Muscle of back (tissue), 3 donors: ENCODE measurements at regions not wholly inside any gene's neighbourhood (a gene's known extent, or its start where the extent isn't known, plus 50 kb on each side); places are given as distances from the start of the nearest gene placed in this dataset.
"Not testable (repeated sequence)": the region's sequence is repeated elsewhere in the genome, so short reads cannot be mapped to it uniquely, and the experiment has no call there.

Experiments used
- DNase-seq, 3 donors: peaks; one replicate each; pipeline versions ENCODE4 v3.0.0 to v3.0.0-alpha.2; 2013

DNA sequence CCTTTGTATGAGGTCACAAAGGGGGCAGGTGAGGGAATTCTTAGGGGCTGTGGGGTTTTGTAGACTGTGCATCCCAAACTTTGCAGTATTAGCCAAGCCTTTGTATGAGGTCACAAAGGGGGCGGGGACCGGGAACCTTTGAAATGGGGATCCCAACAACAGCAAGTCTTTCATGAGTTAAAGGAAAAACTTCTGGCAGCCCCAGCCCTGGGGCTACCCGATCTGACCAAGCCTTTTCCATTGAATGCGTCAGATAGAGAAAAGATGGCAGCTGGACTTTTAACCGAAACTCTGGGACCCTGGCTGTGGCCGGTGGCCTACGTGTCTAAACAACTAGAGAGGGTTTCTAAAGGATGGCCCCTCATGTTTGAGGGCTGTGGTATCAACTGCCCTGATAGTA, 79.0 kb upstream of the RUBCNL start:
- DNase-seq = not testable (repeated sequence)

DNA sequence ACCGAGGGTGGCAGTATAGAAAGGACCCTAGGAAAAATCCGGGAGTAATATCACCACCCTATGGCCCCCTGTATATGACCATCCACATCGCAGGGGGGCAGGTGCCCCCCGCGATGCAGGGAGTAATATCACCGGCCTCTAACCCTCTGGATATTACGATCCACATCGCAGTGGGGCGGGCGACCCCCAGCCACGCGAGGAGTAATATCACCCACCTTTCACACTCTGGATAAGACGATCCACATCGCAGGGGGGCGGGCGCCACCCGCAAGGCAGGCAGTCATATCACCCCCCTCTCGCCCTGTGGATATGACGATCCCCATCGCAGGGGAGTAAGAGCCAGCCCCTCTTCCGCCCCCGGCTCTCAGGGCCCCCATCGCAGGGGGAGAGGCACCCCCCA, 76.7 kb upstream of the RUBCNL start:
- no peak for DNase-seq

DNA sequence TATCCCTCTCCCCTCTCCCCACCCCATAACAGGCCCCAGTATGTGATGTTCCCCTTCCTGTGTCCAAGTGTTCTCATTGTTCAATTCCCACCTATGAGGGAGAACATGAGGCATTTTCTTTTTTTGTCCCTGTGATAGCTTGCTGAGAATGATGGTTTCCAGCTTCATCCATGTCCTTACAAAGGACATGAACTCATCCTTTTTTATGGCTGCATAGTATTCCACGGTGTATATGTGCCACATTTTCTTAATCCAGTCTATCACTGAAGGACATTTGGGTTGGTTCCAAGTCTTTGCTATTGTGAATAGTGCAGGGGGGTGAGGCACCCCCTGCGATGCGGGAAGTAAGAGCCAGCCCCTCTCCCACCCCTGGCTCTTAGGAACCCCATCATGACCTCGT, 73.2 kb upstream of the RUBCNL start:
- not testable (repeated sequence) for DNase-seq

DNA sequence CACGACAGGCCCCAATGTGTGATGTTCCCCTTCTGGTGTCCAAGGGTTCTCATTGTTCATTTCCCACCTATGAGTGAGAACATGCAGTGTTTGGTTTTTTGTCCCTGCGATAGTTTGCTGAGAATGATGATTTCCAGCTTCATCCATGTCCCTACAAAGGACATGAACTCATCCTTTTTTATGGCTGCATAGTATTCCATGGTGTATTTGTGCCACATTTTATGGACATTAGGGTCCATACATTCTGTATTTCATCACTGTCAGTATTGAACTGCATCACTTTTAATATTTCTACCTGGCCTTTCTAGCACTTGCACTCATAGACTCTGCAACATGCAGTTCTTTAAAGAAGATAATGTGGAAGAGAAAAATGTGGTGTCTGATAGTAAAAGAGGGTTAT, 70.2 kb upstream of the RUBCNL start:
- not testable (repeated sequence) for DNase-seq

DNA sequence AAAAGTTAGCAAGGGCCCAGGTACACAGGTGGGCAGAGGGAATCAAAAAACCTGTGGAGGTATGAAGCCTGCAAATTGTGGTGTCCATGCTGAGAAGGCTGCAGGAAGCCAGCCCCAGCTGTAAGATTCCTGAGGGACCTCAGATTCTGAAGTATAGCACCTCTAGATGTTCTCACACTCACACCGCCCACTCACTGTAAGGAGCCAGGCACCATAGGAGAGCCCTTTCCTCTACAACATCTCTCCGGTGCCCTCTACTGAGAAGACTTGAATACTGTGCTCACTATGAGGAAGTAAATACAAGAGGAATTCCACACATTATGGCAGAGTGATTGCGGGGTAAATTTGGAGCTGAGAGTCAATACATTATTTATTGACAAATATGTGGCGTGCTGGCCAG, 68.9 kb upstream of the RUBCNL start:
- not testable (repeated sequence) for DNase-seq

DNA sequence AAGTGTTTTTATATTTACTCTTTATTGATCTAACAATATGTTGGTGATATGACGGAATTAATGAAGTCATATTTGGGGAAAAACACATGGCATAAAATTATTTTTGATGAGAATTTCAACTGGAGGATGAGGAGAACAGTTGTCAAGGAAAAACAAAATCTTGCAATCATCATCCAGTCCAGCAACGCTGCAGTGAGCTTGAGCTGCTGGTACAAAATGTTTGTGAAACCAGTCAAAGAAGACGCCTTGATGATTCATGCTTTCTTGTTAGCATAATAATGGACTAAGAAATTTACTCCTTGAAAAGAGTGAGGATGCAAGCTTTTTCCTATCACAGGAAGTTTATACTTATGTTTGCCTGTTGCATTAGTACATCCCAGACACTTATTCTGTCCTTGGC, 64.1 kb upstream of the RUBCNL start:
- not testable (repeated sequence) for DNase-seq

DNA sequence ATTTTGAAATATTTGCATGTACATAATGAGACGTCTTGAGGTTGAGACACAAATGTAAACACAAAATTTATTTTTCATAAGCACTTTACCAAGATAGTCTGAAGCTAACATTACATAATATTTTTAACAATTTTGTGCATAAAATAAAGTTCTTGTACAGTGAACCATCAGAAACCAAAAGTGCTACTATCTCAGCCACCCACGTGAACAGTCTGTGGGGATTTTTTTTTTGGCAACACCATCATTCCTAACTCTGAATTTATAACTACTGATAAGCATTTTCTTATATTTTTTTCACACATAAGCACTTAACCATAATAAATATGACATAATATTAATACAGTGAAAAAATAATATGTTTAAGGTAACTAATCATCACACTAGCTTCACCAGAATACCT, 62.9 kb upstream of the RUBCNL start:
- not testable (repeated sequence) for DNase-seq

DNA sequence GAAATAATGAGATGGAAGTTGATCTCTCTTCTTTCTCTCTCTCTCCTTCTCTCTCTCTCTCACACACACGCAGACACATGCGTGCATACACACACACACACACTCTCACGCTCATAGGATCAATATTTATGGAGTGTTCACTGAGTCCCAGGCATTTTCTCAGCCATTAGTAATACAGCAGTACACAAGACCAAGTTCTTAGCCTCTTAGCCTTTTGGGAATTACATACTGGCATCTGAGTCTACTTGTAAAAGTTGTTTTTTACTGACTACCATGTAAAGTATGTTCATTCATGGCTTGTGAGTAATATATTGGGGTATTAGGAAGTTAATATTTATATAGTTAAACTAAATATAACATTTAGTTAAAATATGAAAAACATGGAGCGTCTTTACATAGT, 61.1 kb upstream of the RUBCNL start:
- DNase-seq = peak in 1 of 3 donors; percentile 3

DNA sequence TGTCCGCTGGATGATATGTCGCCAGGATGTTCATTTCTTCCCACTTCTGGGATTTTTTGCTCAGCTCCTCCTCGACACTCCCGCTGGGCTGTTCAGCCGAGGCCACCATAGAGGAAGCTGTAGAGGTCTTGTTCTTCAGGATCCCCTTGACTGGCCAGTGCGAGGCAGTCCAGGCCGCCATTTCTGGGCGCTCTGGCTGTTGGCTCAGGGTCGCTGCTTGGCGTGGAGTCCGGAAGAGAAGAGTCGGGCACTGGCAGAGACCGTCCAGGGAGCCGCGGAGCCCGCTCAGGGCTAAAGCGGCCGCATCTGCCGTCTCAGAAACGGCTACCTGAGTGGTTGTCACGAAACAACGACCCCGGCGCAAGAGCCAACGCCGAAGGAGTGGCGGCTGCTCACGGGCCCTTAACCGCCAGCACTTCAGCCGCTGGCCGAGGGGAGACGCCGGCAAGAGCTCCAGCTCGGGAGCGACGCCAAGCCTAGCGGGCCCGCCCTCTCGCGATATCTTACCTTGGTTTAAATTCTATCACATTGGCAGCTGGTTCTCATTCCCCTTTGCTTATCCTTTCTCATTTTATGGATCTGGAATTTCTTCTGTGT, 50.9 kb upstream of the RUBCNL start:
- peak in 2 of 3 donors; percentile 16 to 45 for DNase-seq
